Osteocyte (in vitro differentiated cells): ENCODE measurements at regions not wholly inside any gene's neighbourhood (a gene's known extent, or its start where the extent isn't known, plus 50 kb on each side); places are given as distances from the start of the nearest gene placed in this dataset.
A peak's percentile ranks its signal among the peaks of the same experiment; 100 is the strongest.
"Not testable (repeated sequence)": the region's sequence is repeated elsewhere in the genome, so short reads cannot be mapped to it uniquely, and the experiment has no call there.

ENCODE experiments used
- DNase-seq: peaks from one replicate; pipeline ENCODE4 v3.0.0; 2021; ENCODE audit warnings: mixed read lengths; ENCODE audit not compliant: unreplicated experiment; ENCODE audit errors: extremely low spot score
- H3K27ac Mint-ChIP-seq: one replicate; pipeline ENCODE4 v1.8.0; 2021; ENCODE audit warnings: mild to moderate bottlenecking, mixed read lengths; ENCODE audit not compliant: unreplicated experiment
- H3K27me3 Mint-ChIP-seq: one replicate; pipeline ENCODE4 v1.8.0; 2021; ENCODE audit warnings: mixed read lengths; ENCODE audit not compliant: unreplicated experiment
- H3K36me3 Mint-ChIP-seq: one replicate; pipeline ENCODE4 v1.8.0; 2021; ENCODE audit warnings: mixed read lengths; ENCODE audit not compliant: unreplicated experiment
- H3K4me1 Mint-ChIP-seq: one replicate; pipeline ENCODE4 v1.8.0; 2021; ENCODE audit warnings: mixed read lengths; ENCODE audit not compliant: unreplicated experiment
- H3K4me3 Mint-ChIP-seq: one replicate; pipeline ENCODE4 v1.8.0; 2021; ENCODE audit warnings: mild to moderate bottlenecking, moderate library complexity, mixed read lengths; ENCODE audit not compliant: unreplicated experiment
- H3K9me3 Mint-ChIP-seq: one replicate; pipeline ENCODE4 v1.8.0; 2021; ENCODE audit warnings: mixed read lengths; ENCODE audit not compliant: unreplicated experiment
- CTCF ChIP-seq: fragments of 200-600 bp; sonication (generic); IDR thresholded peaks from 2 replicates; pipeline ENCODE4 v1.5.0; 2021; ENCODE audit warnings: antibody characterized with exemption, mild to moderate bottlenecking, moderate library complexity

- H3K27me3 Mint-ChIP-seq, H3K9me3 Mint-ChIP-seq, H3K4me1 Mint-ChIP-seq, H3K4me3 Mint-ChIP-seq, H3K27ac Mint-ChIP-seq, H3K36me3 Mint-ChIP-seq: not testable (repeated sequence)
- DNase-seq: peak; percentile 51
These were observed 69.8 kb upstream of the HMX1 start for GRCh38 chr4:8941492-8941805.

- no peaks in the 10 kb centered on the region for H3K36me3 Mint-ChIP-seq
- peaks cover 10% of the 10 kb centered on the region for H3K9me3 Mint-ChIP-seq
- H3K27ac Mint-ChIP-seq: no peak overlapping the region
- no peaks in the 10 kb centered on the region for H3K27me3 Mint-ChIP-seq
- no peaks in the 10 kb centered on the region for H3K4me1 Mint-ChIP-seq
- TF ChIP-seq CTCF: no peak
- DNase-seq: peak; percentile 71
- no peak overlapping the region for H3K4me3 Mint-ChIP-seq
These were observed 69.3 kb upstream of the HMX1 start for GRCh38 chr4:8940792-8941491.

- H3K4me1 Mint-ChIP-seq: no peaks in the 10 kb centered on the region
- no peak for TF ChIP-seq CTCF
- DNase-seq: peak; percentile 83
- H3K27me3 Mint-ChIP-seq: no peaks in the 10 kb centered on the region
- H3K27ac Mint-ChIP-seq: no peak overlapping the region
- no peak overlapping the region for H3K4me3 Mint-ChIP-seq
- H3K9me3 Mint-ChIP-seq: peaks cover 16% of the 10 kb centered on the region
- H3K36me3 Mint-ChIP-seq: no peaks in the 10 kb centered on the region
These were observed 68.5 kb upstream of the HMX1 start for GRCh38 chr4:8939840-8940742.

DNA sequence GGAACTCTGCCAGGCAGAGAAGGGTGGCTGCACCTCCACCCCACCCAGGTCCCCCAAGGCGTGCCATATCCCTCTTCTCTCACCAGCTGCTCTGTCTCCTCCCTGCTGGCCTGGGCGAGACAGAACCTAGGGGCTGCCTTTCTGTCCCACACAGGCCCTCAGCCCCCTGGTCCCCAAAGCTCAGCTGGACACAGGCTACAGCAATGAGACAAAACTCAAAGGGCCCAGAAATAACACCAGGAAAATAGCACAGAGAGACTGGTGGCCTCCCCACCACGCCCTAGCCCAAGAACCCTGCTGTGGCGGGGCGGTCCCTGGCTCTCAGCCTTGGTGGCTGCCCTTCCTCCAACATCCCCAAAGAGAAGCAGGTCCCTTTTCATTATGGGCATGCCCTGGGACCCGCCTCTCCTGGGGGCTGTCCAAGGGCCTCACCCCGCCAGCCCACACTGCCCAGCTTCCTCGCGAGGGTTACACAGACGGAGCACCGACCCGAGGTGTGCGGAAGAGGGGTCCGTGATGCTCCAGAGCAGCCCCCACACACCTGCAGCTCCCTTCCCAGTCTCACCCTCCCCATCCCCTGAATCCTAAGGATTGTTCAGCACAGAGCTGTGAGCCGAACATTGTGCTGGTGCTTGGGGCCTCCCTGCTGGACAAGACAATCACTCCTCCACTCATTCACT is 67.7 kb upstream of the HMX1 start:
- no peak overlapping the region for H3K27ac Mint-ChIP-seq
- no peak for TF ChIP-seq CTCF
- H3K4me3 Mint-ChIP-seq: no peak overlapping the region
- H3K4me1 Mint-ChIP-seq: no peaks in the 10 kb centered on the region
- H3K9me3 Mint-ChIP-seq: peaks cover 16% of the 10 kb centered on the region
- peaks cover 3% of the 10 kb centered on the region for H3K27me3 Mint-ChIP-seq
- peak; percentile 75 for DNase-seq
- no peaks in the 10 kb centered on the region for H3K36me3 Mint-ChIP-seq

GRCh38 chr4:8938623-8939022 is 67.0 kb upstream of the HMX1 start:
- H3K27ac Mint-ChIP-seq: no peak overlapping the region
- H3K4me1 Mint-ChIP-seq: no peaks in the 10 kb centered on the region
- peaks cover 21% of the 10 kb centered on the region for H3K9me3 Mint-ChIP-seq
- peak; percentile 53 for DNase-seq
- TF ChIP-seq CTCF: no peak
- H3K4me3 Mint-ChIP-seq: no peak overlapping the region
- no peaks in the 10 kb centered on the region for H3K36me3 Mint-ChIP-seq
- peaks cover 3% of the 10 kb centered on the region for H3K27me3 Mint-ChIP-seq
